ENCODE measurements at regions not wholly inside any gene's neighbourhood (a gene's known extent, or its start where the extent isn't known, plus 50 kb on each side); places are given as distances from the start of the nearest gene placed in this dataset.

- BruUV-seq (replicated peaks) = no TSS peak
- H3K27ac Mint-ChIP-seq (ENCODE audit: unreplicated experiment) = no peak overlapping the region
- H3K9me3 Mint-ChIP-seq (ENCODE audit: low read depth, unreplicated experiment) = peaks cover 9% of the 10 kb centered on the region
- CTCF ChIA-PET = no interaction called here
- TF ChIP-seq, protein P1, sequence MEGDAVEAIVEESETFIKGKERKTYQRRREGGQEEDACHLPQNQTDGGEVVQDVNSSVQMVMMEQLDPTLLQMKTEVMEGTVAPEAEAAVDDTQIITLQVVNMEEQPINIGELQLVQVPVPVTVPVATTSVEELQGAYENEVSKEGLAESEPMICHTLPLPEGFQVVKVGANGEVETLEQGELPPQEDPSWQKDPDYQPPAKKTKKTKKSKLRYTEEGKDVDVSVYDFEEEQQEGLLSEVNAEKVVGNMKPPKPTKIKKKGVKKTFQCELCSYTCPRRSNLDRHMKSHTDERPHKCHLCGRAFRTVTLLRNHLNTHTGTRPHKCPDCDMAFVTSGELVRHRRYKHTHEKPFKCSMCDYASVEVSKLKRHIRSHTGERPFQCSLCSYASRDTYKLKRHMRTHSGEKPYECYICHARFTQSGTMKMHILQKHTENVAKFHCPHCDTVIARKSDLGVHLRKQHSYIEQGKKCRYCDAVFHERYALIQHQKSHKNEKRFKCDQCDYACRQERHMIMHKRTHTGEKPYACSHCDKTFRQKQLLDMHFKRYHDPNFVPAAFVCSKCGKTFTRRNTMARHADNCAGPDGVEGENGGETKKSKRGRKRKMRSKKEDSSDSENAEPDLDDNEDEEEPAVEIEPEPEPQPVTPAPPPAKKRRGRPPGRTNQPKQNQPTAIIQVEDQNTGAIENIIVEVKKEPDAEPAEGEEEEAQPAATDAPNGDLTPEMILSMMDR (IDR thresholded peaks at IDR 0.05; ENCODE audit: unreplicated experiment) = no peak
- no peaks in the 10 kb centered on the region for H3K4me1 Mint-ChIP-seq (ENCODE audit: low read depth, unreplicated experiment)
- no peak for DNase-seq
- intact Hi-C loops (cut with micrococcal nuclease; ENCODE audit: unreplicated experiment) = no loop called here
- peaks cover 8% of the 10 kb centered on the region for H3K27me3 Mint-ChIP-seq (ENCODE audit: unreplicated experiment)
- H3K4me3 Mint-ChIP-seq (ENCODE audit: low read depth, unreplicated experiment) = no peak overlapping the region
- H3K36me3 Mint-ChIP-seq (ENCODE audit: insufficient read depth, unreplicated experiment) = no peaks in the 10 kb centered on the region
Observed at GRCh38 chr5:5585751-5586341, 163.4 kb downstream of the ICE1 start.

DNA sequence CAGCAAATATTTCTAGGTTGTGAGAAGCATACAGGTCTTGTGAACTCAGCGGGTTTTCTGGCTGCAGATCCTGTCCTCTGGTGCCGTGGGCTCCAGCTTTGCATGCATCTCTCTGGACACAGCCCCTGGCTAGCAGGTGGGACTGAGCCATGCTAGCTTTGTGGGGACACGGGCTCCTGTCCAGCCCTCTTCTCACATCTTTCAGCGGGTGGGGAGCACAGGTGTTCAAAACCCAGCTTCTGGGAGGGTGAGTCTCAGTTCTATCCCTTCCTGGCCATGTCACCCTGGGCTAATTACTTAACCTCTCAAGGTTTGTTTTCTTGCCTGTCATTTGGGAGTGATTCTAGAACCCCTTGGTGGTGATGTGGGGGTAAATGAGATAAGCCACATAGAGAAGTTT, 162.3 kb downstream of the ICE1 start:
- CTCF ChIA-PET = no interaction called here
- H3K27ac Mint-ChIP-seq (ENCODE audit: unreplicated experiment) = no peak overlapping the region
- no TSS peak for BruUV-seq (replicated peaks)

DNA sequence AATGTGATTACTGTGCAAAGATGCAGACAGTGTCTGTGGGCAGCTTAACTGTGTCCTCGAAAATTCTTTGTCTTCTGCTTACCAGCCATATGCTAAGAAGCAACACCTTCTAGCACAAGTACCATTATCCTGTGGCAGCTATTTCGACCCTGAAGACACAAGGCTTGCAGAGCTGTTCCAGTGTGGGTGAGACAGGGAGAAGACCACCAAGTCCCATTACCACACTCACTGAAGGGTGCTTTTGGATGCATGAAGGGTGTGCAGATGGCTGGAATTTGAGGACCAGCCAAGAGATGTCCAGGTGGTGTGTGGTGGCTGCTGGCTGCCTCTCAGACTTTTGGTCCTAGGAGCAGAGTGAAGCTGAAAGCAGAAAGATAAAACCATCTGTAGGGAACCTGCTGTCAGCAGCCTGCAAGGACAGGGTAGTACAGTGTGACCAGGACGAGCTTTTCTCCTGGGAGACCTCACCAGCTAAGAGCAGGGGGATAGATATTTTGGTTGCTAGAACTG, 161.8 kb downstream of the ICE1 start:
- intact Hi-C loops (cut with micrococcal nuclease; ENCODE audit: unreplicated experiment) = no loop called here

More for the DNA sequence above, 162.3 kb downstream of the ICE1 start:
- H3K36me3 Mint-ChIP-seq (ENCODE audit: insufficient read depth, unreplicated experiment) = no peaks in the 10 kb centered on the region
- DNase-seq = no peak
- no peak overlapping the region for H3K4me3 Mint-ChIP-seq (ENCODE audit: low read depth, unreplicated experiment)
- intact Hi-C loops (cut with micrococcal nuclease; ENCODE audit: unreplicated experiment) = no loop called here
- TF ChIP-seq, protein P1 (IDR thresholded peaks at IDR 0.05; ENCODE audit: unreplicated experiment) = no peak
- peaks cover 9% of the 10 kb centered on the region for H3K9me3 Mint-ChIP-seq (ENCODE audit: low read depth, unreplicated experiment)
- H3K4me1 Mint-ChIP-seq (ENCODE audit: low read depth, unreplicated experiment) = no peaks in the 10 kb centered on the region
- peaks cover 8% of the 10 kb centered on the region for H3K27me3 Mint-ChIP-seq (ENCODE audit: unreplicated experiment)

GRCh38 chr5:5583832-5584231, 161.4 kb downstream of the ICE1 start:
- TF ChIP-seq, protein P1 (IDR thresholded peaks at IDR 0.05; ENCODE audit: unreplicated experiment) = no peak
- Mint-ChIP-seq H3K4me1 (ENCODE audit: low read depth, unreplicated experiment) (no peaks in the 10 kb centered on the region), H3K27ac (ENCODE audit: unreplicated experiment) (no peak overlapping the region), H3K4me3 (ENCODE audit: low read depth, unreplicated experiment) (no peak overlapping the region), H3K9me3 (ENCODE audit: low read depth, unreplicated experiment) (peaks cover 9% of the 10 kb centered on the region), H3K27me3 (ENCODE audit: unreplicated experiment) (peaks cover 8% of the 10 kb centered on the region), H3K36me3 (ENCODE audit: insufficient read depth, unreplicated experiment) (no peaks in the 10 kb centered on the region)
- BruUV-seq (replicated peaks) = no TSS peak
- intact Hi-C loops (cut with micrococcal nuclease; ENCODE audit: unreplicated experiment) = no loop called here
- DNase-seq = no peak
- CTCF ChIA-PET = no interaction called here

More for the DNA sequence above, 161.8 kb downstream of the ICE1 start:
- H3K9me3 Mint-ChIP-seq (ENCODE audit: low read depth, unreplicated experiment) = peaks cover 9% of the 10 kb centered on the region
- TF ChIP-seq, protein P1 (IDR thresholded peaks at IDR 0.05; ENCODE audit: unreplicated experiment) = no peak
- no peak for DNase-seq
- CTCF ChIA-PET = no interaction called here
- no peaks in the 10 kb centered on the region for H3K4me1 Mint-ChIP-seq (ENCODE audit: low read depth, unreplicated experiment)
- BruUV-seq (replicated peaks) = no TSS peak
- H3K4me3 Mint-ChIP-seq (ENCODE audit: low read depth, unreplicated experiment) = no peak overlapping the region
- no peaks in the 10 kb centered on the region for H3K36me3 Mint-ChIP-seq (ENCODE audit: insufficient read depth, unreplicated experiment)
- peaks cover 8% of the 10 kb centered on the region for H3K27me3 Mint-ChIP-seq (ENCODE audit: unreplicated experiment)
- no peak overlapping the region for H3K27ac Mint-ChIP-seq (ENCODE audit: unreplicated experiment)

All from Calu3 (cell line).